ENCODE measurements at regions not wholly inside any gene's neighbourhood (a gene's known extent, or its start where the extent isn't known, plus 50 kb on each side); places are given as distances from the start of the nearest gene placed in this dataset.

- H2AFZ ChIP-seq (ENCODE audit: control insufficient read depth, low read depth, low read length), result no peak overlapping the region
- ChIA-PET CTCF (interaction anchor here (0.6 to 5.6 kb wide), 4 partner anchors 10 to 113 kb away, joined by 3 to 64 read pairs (median 10); no protein-coding TSS in a partner anchor), SMC1A (ENCODE audit: uncharacterized antibody, unreplicated experiment) (interaction anchor here (7.7 kb wide), 1 partner anchor 111 kb away, joined by 150 read pairs; no protein-coding TSS in a partner anchor), POLR2A (interaction anchor here (0.6 to 6.0 kb wide), 3 partner anchors 14 to 25 kb away, joined by 3 to 97 read pairs (median 8); no protein-coding TSS in a partner anchor), RAD21 (ENCODE audit: unreplicated experiment) (interaction anchor here (3.3 kb wide), 1 partner anchor 101 kb away, joined by 17 read pairs; no protein-coding TSS in a partner anchor)
- no peak overlapping the region for H3K9ac ChIP-seq (ENCODE audit: control insufficient read depth, insufficient read depth, low read length)
- ATAC-seq (no peak), FAIRE-seq (no peak), DNase-seq (ENCODE audit: low read depth, low spot score) (no peak)
- peaks cover 13% of the 10 kb centered on the region for H3K4me1 ChIP-seq (ENCODE audit: control insufficient read depth, insufficient read depth, low read length)
- no peak overlapping the region for H3K4me3 ChIP-seq
- no peaks in the 10 kb centered on the region for H3K27me3 ChIP-seq (replicated peaks in 1 of 2; ENCODE audit: control insufficient read depth in 2 of 2, insufficient read depth in 2 of 2, low read length in 1 of 2)
- no peak for TF ChIP-seq POLR2AphosphoS5 (IDR thresholded peaks at IDR 0.05; ENCODE audit: low read length)
- no peak for TF ChIP-seq ZNF207 (IDR thresholded peaks at IDR 0.05; ENCODE audit: borderline replicate concordance)
- no peak for TF ChIP-seq RUNX3 (IDR thresholded peaks at IDR 0.05; ENCODE audit: low read length)
- no peak for TF ChIP-seq BMI1 (IDR thresholded peaks at IDR 0.05; ENCODE audit: borderline replicate concordance)
- TF ChIP-seq, protein P1, sequence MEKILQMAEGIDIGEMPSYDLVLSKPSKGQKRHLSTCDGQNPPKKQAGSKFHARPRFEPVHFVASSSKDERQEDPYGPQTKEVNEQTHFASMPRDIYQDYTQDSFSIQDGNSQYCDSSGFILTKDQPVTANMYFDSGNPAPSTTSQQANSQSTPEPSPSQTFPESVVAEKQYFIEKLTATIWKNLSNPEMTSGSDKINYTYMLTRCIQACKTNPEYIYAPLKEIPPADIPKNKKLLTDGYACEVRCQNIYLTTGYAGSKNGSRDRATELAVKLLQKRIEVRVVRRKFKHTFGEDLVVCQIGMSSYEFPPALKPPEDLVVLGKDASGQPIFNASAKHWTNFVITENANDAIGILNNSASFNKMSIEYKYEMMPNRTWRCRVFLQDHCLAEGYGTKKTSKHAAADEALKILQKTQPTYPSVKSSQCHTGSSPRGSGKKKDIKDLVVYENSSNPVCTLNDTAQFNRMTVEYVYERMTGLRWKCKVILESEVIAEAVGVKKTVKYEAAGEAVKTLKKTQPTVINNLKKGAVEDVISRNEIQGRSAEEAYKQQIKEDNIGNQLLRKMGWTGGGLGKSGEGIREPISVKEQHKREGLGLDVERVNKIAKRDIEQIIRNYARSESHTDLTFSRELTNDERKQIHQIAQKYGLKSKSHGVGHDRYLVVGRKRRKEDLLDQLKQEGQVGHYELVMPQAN (conservative IDR thresholded peaks at IDR 0.05), result no peak
- TF ChIP-seq, protein P2, sequence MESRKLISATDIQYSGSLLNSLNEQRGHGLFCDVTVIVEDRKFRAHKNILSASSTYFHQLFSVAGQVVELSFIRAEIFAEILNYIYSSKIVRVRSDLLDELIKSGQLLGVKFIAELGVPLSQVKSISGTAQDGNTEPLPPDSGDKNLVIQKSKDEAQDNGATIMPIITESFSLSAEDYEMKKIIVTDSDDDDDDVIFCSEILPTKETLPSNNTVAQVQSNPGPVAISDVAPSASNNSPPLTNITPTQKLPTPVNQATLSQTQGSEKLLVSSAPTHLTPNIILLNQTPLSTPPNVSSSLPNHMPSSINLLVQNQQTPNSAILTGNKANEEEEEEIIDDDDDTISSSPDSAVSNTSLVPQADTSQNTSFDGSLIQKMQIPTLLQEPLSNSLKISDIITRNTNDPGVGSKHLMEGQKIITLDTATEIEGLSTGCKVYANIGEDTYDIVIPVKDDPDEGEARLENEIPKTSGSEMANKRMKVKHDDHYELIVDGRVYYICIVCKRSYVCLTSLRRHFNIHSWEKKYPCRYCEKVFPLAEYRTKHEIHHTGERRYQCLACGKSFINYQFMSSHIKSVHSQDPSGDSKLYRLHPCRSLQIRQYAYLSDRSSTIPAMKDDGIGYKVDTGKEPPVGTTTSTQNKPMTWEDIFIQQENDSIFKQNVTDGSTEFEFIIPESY (IDR thresholded peaks at IDR 0.05), result no peak
- TF ChIP-seq BCL11A (IDR thresholded peaks at IDR 0.05; ENCODE audit: low read depth, low read length), result no peak
- no peak for TF ChIP-seq SMARCA5 (IDR thresholded peaks at IDR 0.05)
- no peak for TF ChIP-seq TAF1 (IDR thresholded peaks at IDR 0.05; ENCODE audit: borderline replicate concordance, low read depth, low read length)
- no peak for TF ChIP-seq PAX8 (IDR thresholded peaks at IDR 0.05)
- no peak for TF ChIP-seq NBN (IDR thresholded peaks at IDR 0.05)
- no peak for TF ChIP-seq MEF2A (IDR thresholded peaks at IDR 0.05; ENCODE audit: insufficient read depth, low read depth, low read length)
- TF ChIP-seq POU2F2 (IDR thresholded peaks at IDR 0.05; ENCODE audit: borderline replicate concordance, low read depth, low read length), result no peak
- TF ChIP-seq TBL1XR1 (IDR thresholded peaks at IDR 0.05; ENCODE audit: low read depth, low read length), result no peak
- TF ChIP-seq POLR2AphosphoS2 (IDR thresholded peaks at IDR 0.05; ENCODE audit: low read depth, low read length), result no peak
- no peak for TF ChIP-seq DPF2 (IDR thresholded peaks at IDR 0.05)
- TF ChIP-seq PAX5 (IDR thresholded peaks at IDR 0.05; ENCODE audit: borderline replicate concordance, low read depth, low read length), result no peak
- intact Hi-C loops (cut with micrococcal nuclease; ENCODE audit: unreplicated experiment) (no loop called here), in situ Hi-C loops (cut with MboI) (loop anchor here (5.0 kb wide), 1 partner anchor 106 kb away; no protein-coding TSS in a partner anchor)
- no peak overlapping the region for H3K4me2 ChIP-seq (ENCODE audit: control insufficient read depth, insufficient read depth)
- H3K9me3 ChIP-seq (replicated peaks; ENCODE audit: control insufficient read depth, insufficient read depth, low read length), result no peaks in the 10 kb centered on the region
- no TSS peak for BruUV-seq (replicated peaks)
- no peaks in the 10 kb centered on the region for H3K36me3 ChIP-seq (ENCODE audit: control insufficient read depth in 2 of 2, insufficient read depth in 2 of 2, low read length in 1 of 2)
- 77% methylated on average over 8 of the region's 17 CpGs for WGBS (ENCODE audit: insufficient coverage, insufficient replicate concordance, low lambda C conversion rate, missing lambda C conversion rate)
- peaks cover 25% of the 10 kb centered on the region for H3K79me2 ChIP-seq (ENCODE audit: control insufficient read depth, insufficient read depth, low read length)
- no peaks in the 10 kb centered on the region for H4K20me1 ChIP-seq (ENCODE audit: control insufficient read depth, insufficient read depth)
- H3K27ac ChIP-seq (ENCODE audit: control insufficient read depth, insufficient read depth), result no peak overlapping the region
Measured at GRCh38 chr15:92806763-92807162, 93.4 kb upstream of the CHD2 start.
